K562 (cell line): ENCODE measurements at regions not wholly inside any gene's neighbourhood (a gene's known extent, or its start where the extent isn't known, plus 50 kb on each side); places are given as distances from the start of the nearest gene placed in this dataset.
A peak's percentile ranks its signal among the peaks of the same experiment; 100 is the strongest.

ENCODE experiments used
- ATAC-seq: fragments of 200-7000 bp; cut with Tn5 transposase; 3 replicates; pipeline ENCODE4 v1.9.1; 2020; ENCODE audit warnings: moderate library complexity
- BruUV-seq: library from RNA; stranded (reverse); fragments of 400-500 nt; replicated peaks from 2 replicates; lab custom pipeline; 2021; lab: Mats Ljungman, UMichigan
- CTCF ChIA-PET: fragments of 300-600 bp; formaldehyde crosslinking; extraction: SDS; loops from one replicate; lab custom pipeline; 2021; ENCODE audit warnings: low intra/inter-chr PET ratio; lab: Yijun Ruan, JAX
- POLR2A ChIA-PET: fragments of 300-600, 350-650 bp; sonication (Branson Sonifier 250); formaldehyde crosslinking; extraction: SDS; loops from one replicate; lab custom pipeline; 2021; ENCODE audit warnings: antibody characterized with exemption, inconsistent platforms; lab: Yijun Ruan, JAX
- DNase-seq, 4 experiments: peaks; one replicate each; pipeline versions ENCODE4 v3.0.0 to v3.0.0-alpha.2; 2011 to 2018; ENCODE audit warnings: low spot score in 3 of 4, mixed read lengths in 3 of 4; ENCODE audit errors: extremely low read depth in 1 of 4
- FAIRE-seq: peaks from 2 replicates; lab custom pipeline; 2011; peaks lifted over from hg19 to GRCh38; lab: Jason Lieb, UNC
- H2AFZ ChIP-seq: 2 replicates; pipeline ENCODE4 v1.6.0; 2011; ENCODE audit warnings: low read depth, low read length, control low read depth, inconsistent platforms
- H3K27ac ChIP-seq: fragments of 200-600 bp; 3 replicates; pipeline ENCODE4 v1.8.0; 2011; ENCODE audit warnings: low read depth, mild to moderate bottlenecking, control low read depth, inconsistent platforms, low read length, moderate library complexity, mixed read lengths; ENCODE audit errors: extremely low read depth
- H3K27me3 ChIP-seq, 2 experiments: fragments of 300-600 bp in 1 of 2; 2 replicates in 1 of 2; 3 replicates in 1 of 2; pipeline versions ENCODE4 v1.6.0 to v1.8.0; 2011; ENCODE audit warnings: inconsistent platforms in 2 of 2, low read length in 2 of 2, mild to moderate bottlenecking in 1 of 2, mixed read lengths in 1 of 2, moderate library complexity in 1 of 2; ENCODE audit not compliant: control insufficient read depth in 2 of 2, insufficient read depth in 2 of 2
- H3K36me3 ChIP-seq: fragments of 300-600 bp; 3 replicates; pipeline ENCODE4 v1.8.0; 2011; ENCODE audit warnings: mild to moderate bottlenecking, low read length, inconsistent platforms; ENCODE audit not compliant: control insufficient read depth, insufficient read depth
- H3K4me1 ChIP-seq, 2 experiments: fragments of 200-600 bp in 1 of 2; replicated peaks in 1 of 2; 2 replicates in 1 of 2; 3 replicates in 1 of 2; pipeline versions ENCODE4 v1.5.1 to v1.8.0; 2011; ENCODE audit warnings: inconsistent platforms in 2 of 2, low read length in 2 of 2, mild to moderate bottlenecking in 1 of 2, mixed read lengths in 1 of 2, moderate library complexity in 1 of 2; ENCODE audit not compliant: control insufficient read depth in 2 of 2, insufficient read depth in 2 of 2
- H3K4me2 ChIP-seq: 2 replicates; pipeline ENCODE4 v1.6.1; 2011; ENCODE audit warnings: low read length, control low read depth, inconsistent platforms, mixed read lengths; ENCODE audit not compliant: insufficient read depth
- H3K4me3 ChIP-seq: fragments of 200-600 bp; sonication (generic), shearing (Covaris generic); 2 replicates; pipeline ENCODE4 v1.5.1; 2016; ENCODE audit warnings: control low read depth, inconsistent platforms
- H3K79me2 ChIP-seq: fragments of 200-600 bp; 3 replicates; pipeline ENCODE4 v1.8.0; 2011; ENCODE audit warnings: low read length, inconsistent platforms; ENCODE audit not compliant: control insufficient read depth, insufficient read depth
- H3K9ac ChIP-seq, 2 experiments: 2 replicates each; pipeline versions ENCODE4 v1.6.0 to v1.6.1; 2011; ENCODE audit warnings: low read depth in 2 of 2, low read length in 2 of 2, control low read depth in 1 of 2, inconsistent platforms in 1 of 2, mild to moderate bottlenecking in 1 of 2, mixed read lengths in 1 of 2; ENCODE audit not compliant: insufficient read depth in 1 of 2
- H3K9me1 ChIP-seq: one replicate; pipeline ENCODE4 v1.6.0; 2011; ENCODE audit warnings: inconsistent platforms, mild to moderate bottlenecking, low read length, moderate library complexity; ENCODE audit not compliant: control insufficient read depth, insufficient read depth
- H3K9me3 ChIP-seq: replicated peaks from 2 replicates; pipeline ENCODE4 v1.5.1; 2011; ENCODE audit warnings: low read depth, low read length, inconsistent platforms; ENCODE audit not compliant: control insufficient read depth, insufficient read depth
- H4K20me1 ChIP-seq: replicated peaks from 2 replicates; pipeline ENCODE4 v1.6.1; 2011; ENCODE audit warnings: low read length, inconsistent platforms, mixed read lengths; ENCODE audit not compliant: control insufficient read depth, insufficient read depth
- CCAR2 ChIP-seq: fragments of 200-400 bp; formaldehyde crosslinking; IDR thresholded peaks from 2 replicates; pipeline ENCODE4 v1.6.1; 2017; ENCODE audit warnings: mild to moderate bottlenecking, low read depth, low read length
- ELK1 ChIP-seq: sonication (generic); formaldehyde crosslinking; IDR thresholded peaks from 2 replicates; pipeline ENCODE4 v1.8.1; 2022; ENCODE audit warnings: missing genetic modification reagents
- ELK3 ChIP-seq: fragments of 450-650 bp; formaldehyde crosslinking; IDR thresholded peaks from 2 replicates; pipeline ENCODE4 v1.4.0; 2020; ENCODE audit warnings: mild to moderate bottlenecking
- LARP7 ChIP-seq: fragments of 450-650 bp; IDR thresholded peaks from 2 replicates; pipeline ENCODE4 v1.6.1; 2016
- PTBP1 ChIP-seq: fragments of 200-400 bp; formaldehyde crosslinking; IDR thresholded peaks from 2 replicates; pipeline ENCODE4 v1.6.1; 2017; ENCODE audit warnings: low read depth, low read length
- TBL1XR1 ChIP-seq, 2 experiments: IDR thresholded peaks; 2 replicates each; pipeline ENCODE4 v1.6.1; 2012; ENCODE audit warnings: improper control_type of control experiment in 2 of 2, low read length in 2 of 2, mild to moderate bottlenecking in 1 of 2
- TOE1 ChIP-seq, 2 experiments: fragments of 450-650 bp in 1 of 2; sonication (generic) in 1 of 2; formaldehyde crosslinking in 1 of 2; IDR thresholded peaks; 2 replicates each; pipeline versions ENCODE4 v1.7.1 to v1.8.0; 2016 to 2022; ENCODE audit warnings: borderline replicate concordance in 2 of 2, mild to moderate bottlenecking in 2 of 2, antibody characterized with exemption in 1 of 2, inconsistent platforms in 1 of 2, low read depth in 1 of 2, missing genetic modification reagents in 1 of 2, moderate library complexity in 1 of 2
- ZBTB2 ChIP-seq: fragments of 450-650 bp; IDR thresholded peaks from 2 replicates; pipeline ENCODE4 v1.6.1; 2016; ENCODE audit warnings: antibody characterized with exemption
- ZFP1 ChIP-seq: fragments of 450-650 bp; formaldehyde crosslinking; IDR thresholded peaks from 2 replicates; pipeline ENCODE4 v1.4.0; 2020; ENCODE audit warnings: mild to moderate bottlenecking, mixed read lengths
- ZFX ChIP-seq: sonication (generic); formaldehyde crosslinking; IDR thresholded peaks from 2 replicates; pipeline ENCODE4 v1.8.0; 2022; ENCODE audit warnings: mild to moderate bottlenecking, missing genetic modification reagents, moderate library complexity
- ZNF239 ChIP-seq: fragments of 250-450 bp; sonication (Bioruptor Pico); IDR thresholded peaks from 2 replicates; pipeline ENCODE4 v1.4.0; 2020; ENCODE audit warnings: mild to moderate bottlenecking
- ZNF354B ChIP-seq: fragments of 250-450 bp; sonication (Bioruptor Pico); IDR thresholded peaks from 2 replicates; pipeline ENCODE4 v1.4.0; 2020
- ZNF384 ChIP-seq: IDR thresholded peaks from 2 replicates; pipeline ENCODE4 v1.6.1; 2012; ENCODE audit warnings: low read depth, low read length, improper control_type of control experiment
- ZNF717 ChIP-seq: fragments of 250-450 bp; sonication (Bioruptor Pico); IDR thresholded peaks from 2 replicates; pipeline ENCODE4 v1.5.0; 2021
- WGBS: fragments of 100-300 bp; shearing (Covaris generic); methylation state at CpG from one replicate; pipeline ENCODE4 v1.1.6; 2016; ENCODE audit warnings: low coverage, mixed read lengths; ENCODE audit not compliant: insufficient coverage; ENCODE audit errors: missing lambda C conversion rate; 5-methylcytosine and 5-hydroxymethylcytosine counted together
- in situ Hi-C: fragments of 300-500 bp; cut with MboI; formaldehyde crosslinking; loops from 4 replicates; pipeline ENCODE4 v1.15.0; 2018; ENCODE audit warnings: inconsistent platforms, mixed read lengths
- intact Hi-C: fragments of 100-400 bp; cut with micrococcal nuclease; formaldehyde crosslinking; loops from 2 replicates; pipeline ENCODE4 v1.14.2; 2022

GRCh38 chr12:111291357-111291756 is 77.5 kb downstream of the PHETA1 start:
- FAIRE-seq: no peak
- Histone ChIP-seq H3K4me2 (no peak overlapping the region), H3K4me1 (0 out of 5 replicates have a peak, but pooled peaks cover 0 to 3% of the 10 kb centered on the region in 2 experiments), H3K79me2 (no peaks in the 10 kb centered on the region), H3K9me1 (no peaks in the 10 kb centered on the region), H3K27ac (no peak overlapping the region), H3K4me3 (no peak overlapping the region), H3K36me3 (no peaks in the 10 kb centered on the region), H3K27me3 (peaks cover 13 to 53% of the 10 kb centered on the region in 2 experiments), H4K20me1 (no peaks in the 10 kb centered on the region), H2AFZ (no peak overlapping the region), H3K9ac (no peak overlapping the region), H3K9me3 (no peaks in the 10 kb centered on the region)
- ChIA-PET CTCF (no interaction called here), POLR2A (interaction anchor here (0.7 kb wide), 1 partner anchor 288 kb away, joined by 4 read pairs; no protein-coding TSS in a partner anchor)
- TF ChIP-seq LARP7 (no peak), ZNF239 (CRISPR knock-in tag) (peak; percentile 81)
- no TSS peak for BruUV-seq
- no peak for ATAC-seq
- DNase-seq: no peak
- in situ Hi-C loops: no loop called here
- WGBS: 3% methylated on average over 9 of the region's 12 CpGs
- intact Hi-C loops: no loop called here

GRCh38 chr12:111288771-111289170 is 80.1 kb downstream of the PHETA1 start:
- no peak for TF ChIP-seq ZNF717
- no peak for TF ChIP-seq ZNF384
- no peak for TF ChIP-seq ZBTB2
- no peak for TF ChIP-seq ELK1
- TF ChIP-seq TBL1XR1 (IDR thresholded peaks at IDR 0.05; ENCODE audit: low read length in 2 of 2): no peak
- TF ChIP-seq ZNF354B: no peak
- no peak for TF ChIP-seq CCAR2
- no peak for TF ChIP-seq PTBP1
- TF ChIP-seq ZFX: no peak
- no peak for TF ChIP-seq TOE1 (IDR thresholded peaks at IDR 0.05; ENCODE audit: borderline replicate concordance)
- TF ChIP-seq TOE1 (CRISPR knock-in tag; IDR thresholded peaks at IDR 0.05; ENCODE audit: borderline replicate concordance, low read depth): no peak
- TF ChIP-seq ZFP1 (CRISPR knock-in tag): no peak
- no peak for TF ChIP-seq ELK3
- intact Hi-C loops (no loop called here), in situ Hi-C loops (no loop called here)
- H3K79me2 ChIP-seq: no peaks in the 10 kb centered on the region
- H3K36me3 ChIP-seq: no peaks in the 10 kb centered on the region
- no TSS peak for BruUV-seq
- H3K9me3 ChIP-seq: no peaks in the 10 kb centered on the region
- peaks cover 21 to 70% of the 10 kb centered on the region in 2 experiments for H3K27me3 ChIP-seq
- no peak overlapping the region for H3K4me3 ChIP-seq
- no peak for FAIRE-seq
- ChIA-PET POLR2A (no interaction called here), CTCF (no interaction called here)
- H3K4me2 ChIP-seq: no peak overlapping the region
- H3K9ac ChIP-seq: no peak overlapping the region
- H4K20me1 ChIP-seq: no peaks in the 10 kb centered on the region
- no peaks in the 10 kb centered on the region for H3K9me1 ChIP-seq
- 0 out of 5 replicates have a peak, but pooled peaks cover 0 to 3% of the 10 kb centered on the region in 2 experiments for H3K4me1 ChIP-seq
- no peak for ATAC-seq
- no peak for DNase-seq
- H3K27ac ChIP-seq: no peak overlapping the region
- no peak overlapping the region for H2AFZ ChIP-seq
- WGBS: 0% methylated on average over 10 of the region's 10 CpGs
